Renal cortical epithelial cell (primary cell): ENCODE measurements at regions not wholly inside any gene's neighbourhood (a gene's known extent, or its start where the extent isn't known, plus 50 kb on each side); places are given as distances from the start of the nearest gene placed in this dataset.
"Not testable (repeated sequence)": the region's sequence is repeated elsewhere in the genome, so short reads cannot be mapped to it uniquely, and the experiment has no call there.

Experiments used
- DNase-seq: peaks from one replicate; pipeline ENCODE4 v3.0.0-alpha.2; 2011; ENCODE audit warnings: low read depth

- not testable (repeated sequence) for DNase-seq
Observed at GRCh38 chr15:75792236-75792635, 51.0 kb upstream of the UBE2Q2 start.

- no peak for DNase-seq
Observed at GRCh38 chr15:75791337-75791713, 51.9 kb upstream of the UBE2Q2 start.

- DNase-seq: no peak
Observed at GRCh38 chr15:75790631-75791336, 52.5 kb upstream of the UBE2Q2 start.

GRCh38 chr15:75786575-75786947, 56.7 kb upstream of the UBE2Q2 start:
- DNase-seq: no peak

GRCh38 chr15:75785771-75786574, 57.3 kb upstream of the UBE2Q2 start:
- DNase-seq: no peak

- DNase-seq: not testable (repeated sequence)
Observed at GRCh38 chr15:75784511-75785480, 58.5 kb upstream of the UBE2Q2 start.

- not testable (repeated sequence) for DNase-seq
Observed at GRCh38 chr15:75783566-75783965, 59.7 kb upstream of the UBE2Q2 start.

GRCh38 chr15:75782926-75783325, 60.3 kb upstream of the UBE2Q2 start:
- DNase-seq: no peak

- not testable (repeated sequence) for DNase-seq
Observed at GRCh38 chr15:75780995-75781394, 62.3 kb upstream of the UBE2Q2 start.

- no peak for DNase-seq
Observed at GRCh38 chr15:75779504-75779903, 63.7 kb upstream of the UBE2Q2 start.

GRCh38 chr15:75776871-75777610, 64.4 kb upstream of the CSPG4 start:
- peak; percentile 80 for DNase-seq

- DNase-seq: peak; percentile 67
Observed at GRCh38 chr15:75776065-75776423, 63.4 kb upstream of the CSPG4 start.

GRCh38 chr15:75775296-75776064, 62.8 kb upstream of the CSPG4 start:
- DNase-seq: no peak

GRCh38 chr15:75773974-75774373, 61.3 kb upstream of the CSPG4 start:
- DNase-seq: not testable (repeated sequence)

- DNase-seq: peak; percentile 27
Observed at GRCh38 chr15:75771054-75771453, 58.4 kb upstream of the CSPG4 start.

GRCh38 chr15:75770131-75770530, 57.5 kb upstream of the CSPG4 start:
- DNase-seq: no peak

GRCh38 chr15:75768526-75768925, 55.9 kb upstream of the CSPG4 start:
- DNase-seq: not testable (repeated sequence)

GRCh38 chr15:75765551-75766305, 53.1 kb upstream of the CSPG4 start:
- DNase-seq: not testable (repeated sequence)

GRCh38 chr15:75764845-75765550, 52.4 kb upstream of the CSPG4 start:
- not testable (repeated sequence) for DNase-seq
